Body of pancreas (tissue), 4 donors: ENCODE measurements at regions not wholly inside any gene's neighbourhood (a gene's known extent, or its start where the extent isn't known, plus 50 kb on each side); places are given as distances from the start of the nearest gene placed in this dataset.

Experiments used
- ATAC-seq: fragments of 150-250 bp; one replicate; pipeline ENCODE4 v1.9.1; 2016
- DNase-seq, 4 donors: peaks; one replicate each; pipeline ENCODE4 v3.0.0-alpha.2; 2019
- H3K27ac ChIP-seq, 4 donors: fragments of 200-600 bp; sonication (generic); 1 replicate in 3 of 4; 2 replicates in 1 of 4; pipeline versions ENCODE4 v1.5.1 to v1.6.1; 2016 to 2019; ENCODE audit warnings: mild to moderate bottlenecking in 1 of 4, mixed read lengths in 1 of 4, moderate library complexity in 1 of 4
- H3K27me3 ChIP-seq, 2 donors: fragments of 200-600 bp; sonication (generic); one replicate each; pipeline ENCODE4 v1.6.0; 2016; ENCODE audit warnings: mild to moderate bottlenecking in 1 of 2
- H3K36me3 ChIP-seq, 2 donors: fragments of 200-600 bp; sonication (generic); replicated peaks in 1 of 2; 2 replicates each; pipeline ENCODE4 v1.5.1; 2016; ENCODE audit warnings: low read depth in 2 of 2; ENCODE audit not compliant: insufficient read depth in 1 of 2
- H3K4me1 ChIP-seq: fragments of 200-600 bp; sonication (generic); one replicate; pipeline ENCODE4 v1.6.0; 2016
- H3K4me3 ChIP-seq, 2 donors: fragments of 200-600 bp; sonication (generic); 1 replicate in 1 of 2; 2 replicates in 1 of 2; pipeline ENCODE4 v1.5.1; 2016 to 2019
- H3K9me3 ChIP-seq, 3 donors: fragments of 200-600 bp; sonication (generic); 1 replicate in 2 of 3; 2 replicates in 1 of 3; pipeline ENCODE4 v1.5.1; 2016
- CTCF ChIP-seq, 7 experiments: fragments of 450-650 bp in 4 of 7; fragments of 200-600 bp in 3 of 7; sonication (generic) in 3 of 7; IDR thresholded peaks; one replicate each; pipeline ENCODE4 v1.5.1; 2016 to 2019; ENCODE audit warnings: antibody characterized with exemption in 7 of 7
- POLR2A ChIP-seq, 3 donors: fragments of 450-650 bp; IDR thresholded peaks; one replicate each; pipeline ENCODE4 v1.6.1; 2016; ENCODE audit warnings: antibody characterized with exemption in 3 of 3, mild to moderate bottlenecking in 2 of 3
- WGBS, 2 donors: methylation state at CpG; one replicate each; pipeline ENCODE4 v1.1.5; 2017; 5-methylcytosine and 5-hydroxymethylcytosine counted together
- intact Hi-C: fragments of 100-400 bp; cut with DNase I; formaldehyde crosslinking; loops from one replicate; pipeline ENCODE4 v1.15.1; 2023

GRCh38 chr5:3811116-3811515, 215.5 kb downstream of the IRX1 start:
- intact Hi-C loops = no loop called here
- H3K27me3 ChIP-seq = no peaks in the 10 kb centered on the region
- ATAC-seq (no peak), DNase-seq (no peak)
- H3K4me1 ChIP-seq = no peaks in the 10 kb centered on the region
- WGBS, 2 donors = 55 to 61% methylated on average over 1 of the region's 1 CpG
- no peaks in the 10 kb centered on the region for H3K9me3 ChIP-seq
- no peak overlapping the region for H3K27ac ChIP-seq
- no peak overlapping the region for H3K4me3 ChIP-seq
- H3K36me3 ChIP-seq = no peaks in the 10 kb centered on the region
- TF ChIP-seq CTCF (IDR thresholded peaks at IDR 0.05) = no peak
- no peak for TF ChIP-seq POLR2A (IDR thresholded peaks at IDR 0.05)

GRCh38 chr5:3818624-3819023, 223.0 kb downstream of the IRX1 start:
- DNase-seq (no peak), ATAC-seq (no peak)
- H3K27ac ChIP-seq = no peak overlapping the region
- peaks cover 0 to 4% of the 10 kb centered on the region in 2 donors for H3K27me3 ChIP-seq
- no peaks in the 10 kb centered on the region for H3K9me3 ChIP-seq
- H3K4me3 ChIP-seq = no peak overlapping the region
- no peaks in the 10 kb centered on the region for H3K4me1 ChIP-seq
- intact Hi-C loops = no loop called here
- no peaks in the 10 kb centered on the region for H3K36me3 ChIP-seq
- WGBS, 2 donors = 55 to 59% methylated on average over 5 to 6 of the region's 6 CpGs
- no peak for TF ChIP-seq POLR2A (IDR thresholded peaks at IDR 0.05)
- TF ChIP-seq CTCF (IDR thresholded peaks at IDR 0.05) = no peak

- DNase-seq (no peak), ATAC-seq (no peak)
- H3K4me1 ChIP-seq = no peaks in the 10 kb centered on the region
- no peaks in the 10 kb centered on the region for H3K9me3 ChIP-seq
- intact Hi-C loops = no loop called here
- WGBS, 2 donors = 46 to 52% methylated on average over 12 of the region's 12 CpGs
- no peaks in the 10 kb centered on the region for H3K36me3 ChIP-seq
- H3K27me3 ChIP-seq = peaks cover 0 to 3% of the 10 kb centered on the region in 2 donors
- H3K4me3 ChIP-seq = no peak overlapping the region
- TF ChIP-seq POLR2A (IDR thresholded peaks at IDR 0.05) = no peak
- no peak for TF ChIP-seq CTCF (IDR thresholded peaks at IDR 0.05)
- H3K27ac ChIP-seq = no peak overlapping the region
Measured at GRCh38 chr5:3825531-3826451, 230.2 kb downstream of the IRX1 start.

GRCh38 chr5:3827624-3828023, 232.0 kb downstream of the IRX1 start:
- no peak for ATAC-seq
- TF ChIP-seq POLR2A (IDR thresholded peaks at IDR 0.05) (no peak), CTCF (IDR thresholded peaks at IDR 0.05) (no peak)

GRCh38 chr5:3828761-3829160, 233.1 kb downstream of the IRX1 start:
- Histone ChIP-seq H3K27ac (no peak overlapping the region), H3K4me3 (no peak overlapping the region), H3K9me3 (no peaks in the 10 kb centered on the region), H3K27me3 (peaks cover 0 to 3% of the 10 kb centered on the region in 2 donors), H3K36me3 (no peaks in the 10 kb centered on the region), H3K4me1 (no peaks in the 10 kb centered on the region)
- intact Hi-C loops = no loop called here
- DNase-seq = no peak
- no peak for ATAC-seq
- no peak for TF ChIP-seq CTCF (IDR thresholded peaks at IDR 0.05)
- TF ChIP-seq POLR2A (IDR thresholded peaks at IDR 0.05) = no peak
- WGBS, 2 donors = 68 to 80% methylated on average over 4 of the region's 4 CpGs

More at GRCh38 chr5:3827624-3828023, 232.0 kb downstream of the IRX1 start:
- WGBS, 2 donors = 1 to 4% methylated on average over 8 of the region's 8 CpGs
- Histone ChIP-seq H3K27ac (no peak overlapping the region), H3K27me3 (peaks cover 0 to 3% of the 10 kb centered on the region in 2 donors), H3K4me3 (no peak overlapping the region), H3K4me1 (no peaks in the 10 kb centered on the region), H3K9me3 (no peaks in the 10 kb centered on the region), H3K36me3 (no peaks in the 10 kb centered on the region)
- intact Hi-C loops = no loop called here
- DNase-seq = no peak
